ENCODE measurements at regions not wholly inside any gene's neighbourhood (a gene's known extent, or its start where the extent isn't known, plus 50 kb on each side); places are given as distances from the start of the nearest gene placed in this dataset.

- no peak for DNase-seq (ENCODE audit: low read depth)
These were observed 282.9 kb upstream of the ANKRD55 start for GRCh38 chr5:56516035-56516434.

- DNase-seq (ENCODE audit: low read depth), result no peak
These were observed 281.9 kb upstream of the ANKRD55 start for GRCh38 chr5:56515011-56515410.

- peak; percentile 63 for DNase-seq (ENCODE audit: low read depth)
These were observed 281.1 kb upstream of the ANKRD55 start for GRCh38 chr5:56514245-56514644.

- DNase-seq (ENCODE audit: low read depth), result no peak
These were observed 280.0 kb upstream of the ANKRD55 start for GRCh38 chr5:56513141-56513540.

GRCh38 chr5:56512313-56512996 lies 279.3 kb upstream of the ANKRD55 start:
- DNase-seq (ENCODE audit: low read depth), result no peak

- DNase-seq (ENCODE audit: low read depth), result no peak
These were observed 278.3 kb upstream of the ANKRD55 start for GRCh38 chr5:56511326-56511841.

- DNase-seq (ENCODE audit: low read depth), result no peak
These were observed 275.1 kb upstream of the ANKRD55 start for GRCh38 chr5:56508249-56508648.

GRCh38 chr5:56507351-56507930 lies 274.3 kb upstream of the ANKRD55 start:
- no peak for DNase-seq (ENCODE audit: low read depth)

GRCh38 chr5:56506211-56506965 lies 273.3 kb upstream of the ANKRD55 start:
- DNase-seq (ENCODE audit: low read depth), result peak; percentile 52

GRCh38 chr5:56503929-56504328 lies 270.8 kb upstream of the ANKRD55 start:
- DNase-seq (ENCODE audit: low read depth), result no peak

GRCh38 chr5:56501781-56502557 lies 268.8 kb upstream of the ANKRD55 start:
- DNase-seq (ENCODE audit: low read depth), result no peak

GRCh38 chr5:56499901-56500300 lies 266.8 kb upstream of the ANKRD55 start:
- no peak for DNase-seq (ENCODE audit: low read depth)

GRCh38 chr5:56499491-56499890 lies 266.4 kb upstream of the ANKRD55 start:
- DNase-seq (ENCODE audit: low read depth), result no peak

GRCh38 chr5:56498759-56499395 lies 265.7 kb upstream of the ANKRD55 start:
- DNase-seq (ENCODE audit: low read depth), result no peak

- DNase-seq (ENCODE audit: low read depth), result no peak
These were observed 263.5 kb upstream of the ANKRD55 start for GRCh38 chr5:56496581-56497063.

- DNase-seq (ENCODE audit: low read depth), result no peak
These were observed 261.2 kb upstream of the ANKRD55 start for GRCh38 chr5:56494300-56494731.

GRCh38 chr5:56493766-56494165 lies 260.6 kb upstream of the ANKRD55 start:
- DNase-seq (ENCODE audit: low read depth), result no peak

- DNase-seq (ENCODE audit: low read depth), result no peak
These were observed 260.2 kb upstream of the ANKRD55 start for GRCh38 chr5:56493308-56493707.

- DNase-seq (ENCODE audit: low read depth), result no peak
These were observed 259.7 kb upstream of the ANKRD55 start for GRCh38 chr5:56492812-56493211.

GRCh38 chr5:56490971-56491468 lies 257.9 kb upstream of the ANKRD55 start:
- DNase-seq (ENCODE audit: low read depth), result no peak

- DNase-seq (ENCODE audit: low read depth), result no peak
These were observed 256.1 kb upstream of the ANKRD55 start for GRCh38 chr5:56489272-56489671.

Measured in M059J (cell line).